GM21526 (cell line): ENCODE measurements at regions not wholly inside any gene's neighbourhood (a gene's known extent, or its start where the extent isn't known, plus 50 kb on each side); places are given as distances from the start of the nearest gene placed in this dataset.

ENCODE experiments used
- ATAC-seq: cut with Tn5 transposase; IDR thresholded peaks from one replicate; pipeline ENCODE4 v1.9.1; 2021; ENCODE audit warnings: moderate library complexity; ENCODE audit not compliant: unreplicated experiment, low FRiP score

DNA sequence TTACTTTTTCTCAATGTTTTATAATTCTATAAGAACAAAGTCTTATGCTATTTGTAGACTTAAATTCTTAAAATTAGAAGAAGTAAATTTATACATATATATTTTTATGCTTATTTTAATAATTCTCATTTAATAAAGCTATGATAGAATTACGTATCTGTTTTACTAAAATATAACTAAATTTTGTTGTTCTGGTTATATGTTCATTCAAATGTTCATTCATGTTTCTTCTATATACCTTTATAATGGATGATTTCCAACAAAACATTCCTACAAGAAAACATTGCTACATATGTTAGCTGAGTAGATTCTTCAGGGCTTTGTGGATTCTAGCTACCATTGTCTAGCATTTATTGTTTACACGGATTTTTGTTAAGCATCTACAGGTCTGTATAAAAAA, 634.3 kb upstream of the PCDH20 start:
- no peak for ATAC-seq

DNA sequence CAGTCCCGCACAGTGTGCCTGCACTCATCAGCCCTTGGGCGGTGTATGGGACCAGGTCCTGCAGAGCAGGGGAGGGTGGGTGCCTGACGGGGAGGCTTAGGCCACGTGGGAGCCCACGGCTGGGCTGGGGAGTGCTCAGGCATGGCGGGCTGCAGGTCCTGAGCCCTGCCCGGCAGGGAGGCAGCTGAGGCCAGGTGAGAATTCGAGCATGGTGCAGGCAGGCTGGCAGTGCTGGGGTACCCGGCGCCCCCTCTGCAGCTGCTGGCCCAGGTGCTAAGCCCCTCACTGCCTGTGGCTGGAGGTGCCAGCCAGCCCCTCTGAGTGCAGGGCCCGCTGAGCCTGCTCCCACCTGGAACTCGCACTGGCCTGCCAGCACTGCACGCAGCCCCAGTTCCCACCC, 630.9 kb upstream of the PCDH20 start:
- no peak for ATAC-seq

DNA sequence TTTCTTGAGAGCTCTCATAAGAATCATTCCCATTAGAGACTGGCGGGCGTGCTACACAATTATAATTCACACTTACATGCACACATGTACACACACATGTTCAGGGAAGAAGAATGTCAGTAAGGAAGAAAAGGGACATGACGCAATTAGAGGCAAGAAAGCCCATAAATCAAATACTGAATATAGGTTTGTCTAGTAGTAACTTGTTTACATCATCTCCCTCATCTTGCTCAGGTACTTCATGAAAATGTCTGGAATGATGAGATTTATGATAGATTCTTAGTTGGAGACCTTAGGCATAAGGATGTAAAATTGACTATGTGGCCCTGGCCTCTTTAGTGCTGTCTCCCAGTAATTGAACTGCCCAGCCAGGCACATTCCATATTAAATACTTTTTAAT, 628.0 kb upstream of the PCDH20 start:
- ATAC-seq: no peak

DNA sequence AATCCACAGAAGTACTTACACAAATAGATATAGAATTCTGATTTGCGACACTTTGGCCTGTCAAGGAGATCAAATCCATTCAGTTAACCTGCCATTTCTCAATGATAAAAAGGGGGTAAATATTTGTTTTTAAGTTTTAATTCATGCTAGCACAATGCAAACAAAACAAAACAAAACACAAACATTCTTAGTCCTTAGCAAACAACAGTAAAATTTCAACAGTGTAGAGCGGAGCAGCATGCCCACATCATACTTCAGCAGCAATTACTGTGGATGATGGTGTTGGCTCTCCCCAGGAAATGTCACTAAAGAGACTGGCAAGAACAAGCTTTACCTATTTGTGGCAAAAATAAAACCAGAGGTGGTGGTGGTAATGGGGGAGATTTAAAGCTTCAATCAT, 625.2 kb upstream of the PCDH20 start:
- no peak for ATAC-seq

DNA sequence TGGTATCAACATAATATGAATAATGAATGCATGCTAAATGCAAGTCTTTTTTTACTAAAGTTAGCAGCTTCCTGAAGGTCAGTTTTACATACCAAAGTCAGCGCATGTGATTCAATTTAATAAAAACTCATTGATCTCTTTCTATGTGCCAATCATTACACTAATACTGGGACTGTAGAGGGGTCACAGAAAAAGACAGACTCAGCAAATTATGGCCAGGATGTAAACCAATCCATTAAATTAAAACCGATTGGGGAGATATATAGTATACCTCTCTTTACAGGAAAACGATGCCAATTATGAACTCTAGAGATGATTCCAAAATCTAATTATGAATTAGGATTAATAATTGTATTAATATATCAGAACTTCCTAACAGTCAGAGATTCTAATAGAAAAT, 624.4 kb upstream of the PCDH20 start:
- no peak for ATAC-seq

DNA sequence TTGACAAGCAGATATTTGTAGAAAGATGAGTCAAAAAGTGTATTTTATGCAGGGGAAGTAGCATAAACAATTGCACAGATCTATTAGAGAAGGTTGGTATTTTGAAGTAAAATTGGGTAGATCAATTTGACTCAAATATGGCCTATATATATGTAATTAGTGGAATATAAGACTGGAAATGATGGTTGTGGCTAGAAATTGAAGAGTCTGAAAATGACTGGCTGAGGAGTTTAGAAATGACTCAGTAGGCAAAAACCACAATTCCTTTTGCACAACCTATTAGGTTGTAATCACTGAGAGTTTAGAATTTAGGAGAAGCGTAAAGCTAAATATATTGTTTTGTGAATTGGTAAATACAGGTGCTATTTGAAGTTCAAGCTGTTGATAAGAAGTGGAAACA, 622.6 kb upstream of the PCDH20 start:
- ATAC-seq: no peak

DNA sequence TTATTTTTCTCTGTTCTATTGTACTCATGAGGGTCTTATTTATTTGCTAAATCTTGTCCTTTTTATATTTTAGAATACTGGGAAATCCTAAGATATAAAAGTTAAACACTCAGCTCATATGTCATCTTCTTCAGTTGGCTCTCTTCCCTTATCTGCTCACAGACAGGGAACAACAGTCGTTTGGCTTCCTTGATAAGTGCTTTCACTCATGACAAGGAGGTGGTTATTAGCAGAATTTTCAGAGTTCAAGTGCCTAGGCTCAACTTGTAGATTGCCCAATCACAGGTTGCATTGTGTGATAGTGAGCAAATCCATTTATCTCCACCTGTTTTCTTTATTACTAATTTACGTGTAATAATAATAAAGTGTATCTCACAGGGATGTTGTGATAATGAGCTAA, 620.3 kb upstream of the PCDH20 start:
- ATAC-seq: no peak

DNA sequence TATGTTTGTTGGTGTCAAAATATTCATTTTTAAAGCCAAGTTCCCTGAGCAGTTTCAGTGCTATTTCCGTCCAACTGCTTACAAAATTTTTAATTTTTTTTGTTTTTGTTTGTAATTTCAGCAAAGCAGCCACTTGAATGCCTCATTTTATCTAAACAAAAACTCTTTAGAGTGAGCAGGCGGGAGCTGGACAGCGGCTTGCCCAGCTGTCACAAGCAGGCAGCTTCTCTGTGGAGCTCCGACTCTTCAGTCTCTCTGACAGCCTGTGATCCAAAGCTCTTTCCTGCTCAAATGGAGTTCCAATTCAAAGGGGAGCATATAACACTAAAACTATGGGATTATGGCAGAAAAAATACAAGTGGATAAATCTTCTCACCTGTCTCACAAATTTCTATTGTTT, 618.3 kb upstream of the PCDH20 start:
- no peak for ATAC-seq

DNA sequence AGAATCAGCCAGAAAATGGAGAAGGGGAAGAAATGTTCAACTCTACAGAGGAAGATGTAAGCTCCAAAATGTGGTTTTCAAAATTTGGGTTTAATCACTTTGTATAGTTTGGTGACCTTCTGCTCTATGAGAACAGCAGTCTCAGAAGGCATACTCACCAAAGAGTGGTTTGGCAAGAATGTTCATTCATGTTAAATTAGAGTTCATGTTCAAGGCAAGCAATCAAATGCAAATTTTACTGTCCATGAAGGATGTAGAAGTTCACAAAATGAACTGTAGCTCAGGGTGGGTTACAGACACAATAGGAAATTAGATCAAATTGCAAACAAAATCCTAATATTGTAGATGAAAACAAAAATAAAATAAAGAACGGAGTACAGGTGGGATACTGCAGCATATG, 606.7 kb upstream of the PCDH20 start:
- ATAC-seq: no peak

DNA sequence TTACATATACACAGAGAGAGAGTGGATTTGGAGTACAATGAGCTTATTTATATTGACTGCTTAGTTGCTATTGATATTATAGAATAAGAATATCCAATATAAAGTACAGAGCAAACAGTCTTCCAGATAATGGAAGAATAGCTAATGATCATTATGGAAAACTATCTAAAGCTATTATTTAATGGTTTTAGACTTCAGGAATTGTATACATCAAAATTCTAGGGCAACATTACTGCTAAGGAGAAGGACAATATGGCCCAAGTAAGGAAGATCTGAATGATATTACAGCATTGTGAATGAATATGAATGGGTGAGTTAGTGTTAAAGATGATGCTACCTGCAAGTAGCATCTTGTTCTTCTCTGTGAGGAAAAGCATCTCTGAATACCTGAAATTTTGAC, 604.2 kb upstream of the PCDH20 start:
- ATAC-seq: no peak

DNA sequence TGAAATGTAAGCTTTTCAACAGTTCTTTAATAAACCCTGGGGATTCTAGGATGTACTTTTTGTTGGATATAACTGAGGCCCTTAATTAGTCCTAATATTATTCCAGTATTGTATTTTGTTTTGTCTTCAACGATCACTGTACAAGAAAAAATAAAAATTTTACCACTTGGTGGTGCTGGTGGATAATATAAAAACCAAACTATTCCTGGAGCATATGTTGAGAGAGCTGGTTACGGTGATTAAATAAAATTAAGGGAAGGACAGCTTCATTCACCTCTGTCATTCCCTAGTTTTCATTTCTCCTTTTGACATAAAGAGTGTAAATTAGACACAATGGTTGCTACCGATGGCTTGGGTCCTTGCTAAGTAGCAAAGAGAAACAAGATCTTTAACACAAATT, 598.6 kb upstream of the PCDH20 start:
- ATAC-seq: no peak

DNA sequence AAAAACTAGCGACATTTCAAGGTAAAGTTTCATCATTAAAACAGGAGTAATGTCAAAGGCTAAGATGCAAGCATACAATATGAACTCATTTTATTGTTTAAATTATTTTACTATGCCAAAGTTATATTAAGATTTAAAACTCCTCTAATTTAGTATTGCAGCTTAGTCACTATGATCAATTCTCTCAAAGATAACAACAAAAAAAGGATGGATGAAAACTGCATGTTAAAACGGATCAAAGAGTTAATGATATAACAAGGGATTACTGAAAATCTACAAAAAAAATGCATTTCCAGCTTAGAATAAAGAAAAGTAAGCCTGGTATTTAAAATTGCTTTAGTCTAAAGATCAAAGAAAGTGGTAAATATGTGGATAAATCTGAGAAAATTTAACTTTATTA, 587.8 kb upstream of the PCDH20 start:
- no peak for ATAC-seq

DNA sequence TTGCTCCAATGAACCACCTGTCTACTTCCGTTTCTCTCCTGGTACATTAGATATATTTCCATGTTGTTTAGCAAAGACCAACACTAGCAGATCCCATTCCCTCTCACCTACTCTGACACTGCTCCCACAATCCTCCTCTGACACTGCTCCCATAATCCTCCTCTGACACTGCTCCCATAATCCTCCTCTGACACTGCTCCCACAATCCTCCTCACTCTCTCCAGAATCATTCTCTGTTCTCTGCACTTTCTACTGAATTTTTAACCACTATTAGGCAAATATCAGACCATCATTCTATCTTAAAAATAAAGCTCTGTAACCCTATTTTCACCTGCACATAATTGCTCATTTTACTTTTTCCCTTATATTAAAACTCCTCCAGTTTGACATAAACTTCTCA, 578.5 kb upstream of the PCDH20 start:
- ATAC-seq: no peak

DNA sequence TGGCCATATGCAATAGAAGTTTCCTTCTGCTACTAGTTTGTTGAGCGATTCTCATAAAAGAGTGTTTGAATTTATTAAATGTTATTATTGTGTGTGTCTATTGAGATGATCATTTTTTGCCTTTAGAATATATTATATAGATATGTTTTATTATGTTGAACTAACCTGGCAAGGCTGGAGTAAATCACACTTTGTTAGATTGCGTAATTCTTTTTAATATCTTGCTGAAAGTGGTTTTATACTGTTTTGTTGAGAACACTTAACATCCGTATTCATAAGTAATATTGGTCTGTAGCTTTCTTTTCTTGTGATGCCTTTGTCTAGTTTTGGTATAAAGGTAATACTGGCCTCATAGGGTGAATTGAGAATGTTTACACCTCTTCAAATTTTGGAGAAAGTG, 574.3 kb upstream of the PCDH20 start:
- no peak for ATAC-seq

DNA sequence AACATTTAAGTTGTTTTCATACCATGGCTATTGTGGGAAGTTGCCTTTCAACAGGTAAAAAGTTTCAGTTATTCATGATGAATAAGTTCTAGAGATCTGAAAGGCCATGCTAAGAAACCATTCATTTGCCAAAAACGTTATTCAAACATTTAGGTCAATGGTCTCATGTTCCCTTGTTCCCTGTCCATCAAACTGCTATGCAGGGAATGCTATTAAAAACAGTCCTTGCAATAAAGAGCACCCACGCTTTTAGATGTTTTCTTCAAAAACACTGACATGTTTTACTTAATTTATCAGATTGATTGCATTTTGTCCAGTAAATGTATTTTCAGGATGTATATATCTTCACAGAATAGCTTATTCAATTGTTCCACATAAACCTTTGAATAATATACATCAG, 573.2 kb upstream of the PCDH20 start:
- no peak for ATAC-seq

DNA sequence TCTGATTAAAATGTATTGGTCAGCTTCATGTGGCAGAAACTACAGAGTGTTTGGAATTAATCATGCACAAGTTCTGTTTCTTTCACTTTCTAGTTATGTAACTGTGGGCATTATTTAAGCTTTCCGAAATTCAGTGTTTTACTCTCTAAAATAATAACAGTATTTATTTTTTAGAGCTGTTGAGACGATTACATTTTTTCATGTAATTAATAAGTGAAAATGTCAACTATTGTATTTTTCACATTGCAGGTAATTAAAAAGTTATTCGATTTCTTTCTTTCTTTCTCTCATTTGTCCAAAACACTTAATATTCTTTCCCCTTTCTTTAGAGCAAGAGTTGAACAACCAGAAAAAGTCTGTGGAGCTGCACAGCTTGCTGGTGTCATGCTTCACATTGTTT, 559.4 kb upstream of the PCDH20 start:
- ATAC-seq: no peak

DNA sequence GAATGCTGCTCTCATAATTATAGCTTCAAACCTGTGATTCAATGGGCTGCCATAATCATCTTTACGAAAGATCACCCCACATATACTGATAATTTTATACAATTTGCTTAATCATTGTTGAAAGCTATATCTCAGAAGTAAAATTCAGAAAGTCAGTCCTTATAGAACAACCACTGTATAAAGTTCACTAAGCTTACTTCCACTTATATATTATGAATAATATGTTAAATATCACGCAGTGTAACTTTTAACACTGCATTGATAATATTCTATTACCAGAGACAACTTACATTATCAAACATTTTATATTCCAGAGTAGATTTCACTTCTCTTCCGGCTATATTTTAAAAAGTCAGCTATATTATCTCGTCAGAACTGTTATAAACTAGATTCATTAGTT, 550.1 kb upstream of the PCDH20 start:
- no peak for ATAC-seq

DNA sequence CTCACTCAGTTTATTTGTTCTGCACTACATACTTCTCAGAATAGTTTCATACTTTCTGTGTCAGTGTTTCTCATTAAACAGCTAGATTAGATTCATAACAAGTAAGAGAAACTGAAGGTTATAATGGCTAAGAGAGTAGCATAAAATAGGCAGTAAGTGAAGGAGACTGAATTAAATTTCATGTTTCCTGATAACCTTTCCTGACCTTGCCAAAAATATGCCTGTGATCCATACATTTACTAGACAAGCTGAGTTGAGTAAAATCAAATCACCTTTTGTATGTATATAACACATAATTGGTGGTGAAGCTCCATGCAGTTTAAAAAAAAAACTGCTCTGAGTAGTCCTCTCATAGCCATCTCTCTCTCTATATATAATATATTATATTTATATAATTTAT, 545.3 kb upstream of the PCDH20 start:
- ATAC-seq: no peak

DNA sequence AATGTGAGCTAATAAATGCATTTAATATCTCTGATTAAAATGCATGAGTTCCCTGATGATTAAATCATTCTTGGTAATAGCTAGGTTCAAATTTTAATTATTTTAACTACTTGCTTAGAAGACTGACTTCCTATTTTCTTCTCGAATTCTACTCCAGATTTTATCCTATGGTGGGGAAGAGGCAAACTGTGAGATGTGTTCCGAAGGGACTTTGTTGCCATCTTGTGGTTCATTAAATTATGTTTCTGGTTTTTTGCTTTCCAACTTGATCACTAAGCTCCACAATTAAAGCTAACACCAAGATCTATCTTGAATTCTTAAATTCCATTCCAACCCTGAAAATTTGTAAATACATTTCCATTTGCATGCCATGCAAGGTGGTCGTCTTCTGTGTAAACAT, 538.4 kb upstream of the PCDH20 start:
- no peak for ATAC-seq

DNA sequence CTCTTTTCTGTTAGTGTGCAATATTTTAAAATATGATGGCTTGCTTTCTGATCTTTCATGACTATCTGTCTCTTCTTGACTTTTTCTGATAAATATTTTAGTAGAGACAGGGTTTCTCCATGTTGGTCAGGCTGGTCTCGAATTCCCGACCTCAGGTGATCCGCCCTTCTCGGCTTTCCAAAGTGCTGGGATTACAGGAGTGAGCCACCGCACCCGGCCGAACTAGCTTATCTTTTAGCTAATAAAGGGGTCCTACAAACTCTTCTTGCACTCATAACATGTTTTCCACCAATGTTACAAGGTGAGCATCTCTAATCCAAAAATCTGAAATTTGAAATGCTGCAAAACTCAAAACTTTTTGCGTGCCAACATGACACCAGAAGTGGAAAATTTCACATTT, 535.2 kb upstream of the PCDH20 start:
- ATAC-seq: no peak

DNA sequence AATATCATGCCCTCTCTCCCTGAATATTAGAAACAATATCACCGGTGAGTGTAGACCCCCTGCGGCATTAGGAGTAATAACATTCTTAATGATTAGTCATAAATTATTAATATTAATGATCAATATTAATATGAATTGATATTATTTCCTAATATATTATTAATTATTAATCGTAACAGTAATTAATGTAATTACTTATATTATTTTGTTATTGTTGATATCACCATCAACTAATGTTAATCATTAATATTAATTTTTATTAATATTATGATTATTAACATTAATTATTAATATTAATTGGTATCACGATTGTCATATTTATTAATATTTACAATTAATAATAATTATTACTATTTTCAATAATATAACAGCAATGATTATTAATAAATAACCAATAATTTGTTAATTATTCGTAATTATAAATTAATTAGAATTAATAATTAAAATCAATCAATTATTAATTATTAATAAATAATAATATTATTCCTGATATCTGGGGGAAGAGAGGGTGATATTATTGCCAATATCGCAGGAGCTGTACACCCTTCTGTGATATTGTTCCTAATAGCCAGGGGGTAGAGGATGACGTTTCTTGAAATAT, 528.8 kb upstream of the PCDH20 start:
- no peak for ATAC-seq

DNA sequence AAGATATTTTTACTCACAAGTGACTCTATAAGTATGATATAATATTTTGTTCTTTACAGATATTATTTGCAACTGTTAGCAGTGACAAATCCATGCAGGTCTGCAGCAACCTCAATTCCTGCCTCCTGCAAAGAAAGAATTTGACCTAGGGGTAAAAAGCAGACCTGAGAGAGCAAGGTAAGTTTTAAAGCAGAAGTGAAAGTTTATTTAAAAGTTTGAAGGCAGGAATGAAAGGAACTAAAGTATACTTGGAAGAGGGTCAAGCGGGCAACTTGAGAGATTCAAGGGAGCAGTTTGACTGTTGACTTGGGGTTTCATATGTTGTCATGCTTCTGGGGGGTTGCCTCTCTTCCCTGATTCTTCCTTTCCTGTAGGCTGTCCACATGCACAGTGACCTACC, 520.1 kb upstream of the PCDH20 start:
- no peak for ATAC-seq

DNA sequence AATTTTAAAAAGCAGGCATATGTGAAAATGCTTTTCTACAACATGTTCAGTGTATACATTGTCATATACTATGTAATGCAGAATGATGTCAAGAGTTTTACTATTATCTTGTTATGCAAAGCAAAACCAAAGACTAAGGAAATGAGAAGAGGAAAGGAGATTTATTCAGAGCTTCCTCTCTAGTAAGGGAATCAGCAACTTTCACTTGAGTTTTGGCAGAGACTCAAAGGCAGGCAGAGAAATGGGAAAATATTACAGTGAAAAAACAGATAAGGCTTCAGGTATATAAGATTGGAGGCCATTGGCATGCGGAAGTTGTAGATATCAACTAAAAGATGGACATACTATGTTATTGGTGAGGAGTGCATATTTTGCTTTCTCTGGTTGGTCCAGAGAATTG, 512.0 kb upstream of the PCDH20 start:
- ATAC-seq: no peak
